Mammary epithelial cell (primary cell): ENCODE measurements at regions not wholly inside any gene's neighbourhood (a gene's known extent, or its start where the extent isn't known, plus 50 kb on each side); places are given as distances from the start of the nearest gene placed in this dataset.

ENCODE experiments used
- CTCF ChIP-seq, 2 donors: IDR thresholded peaks in 1 of 2; conservative IDR thresholded peaks in 1 of 2; 2 replicates each; pipeline ENCODE4 v1.5.1; 2011 to 2012; ENCODE audit warnings: inconsistent platforms in 2 of 2, low read length in 2 of 2, mild to moderate bottlenecking in 2 of 2, control low read depth in 1 of 2, low read depth in 1 of 2; ENCODE audit not compliant: insufficient read depth in 1 of 2; ENCODE audit errors: extremely low read depth in 1 of 2
- EZH2 ChIP-seq: IDR thresholded peaks from 2 replicates; pipeline ENCODE4 v1.6.1; 2012; ENCODE audit warnings: low read length, inconsistent platforms, borderline replicate concordance

- TF ChIP-seq CTCF (conservative IDR thresholded peaks at IDR 0.05 in 1 of 2, IDR thresholded peaks at IDR 0.05 in 1 of 2; ENCODE audit: extremely low read depth in 1 of 2, insufficient read depth in 1 of 2, low read depth in 1 of 2, low read length in 2 of 2) (no peak), EZH2 (no peak)
Observed at GRCh38 chr22:49674479-49675050, 153.1 kb downstream of the BRD1 start.
